Common myeloid progenitor, CD34-positive (primary cell): ENCODE measurements at regions not wholly inside any gene's neighbourhood (a gene's known extent, or its start where the extent isn't known, plus 50 kb on each side); places are given as distances from the start of the nearest gene placed in this dataset.
A peak's percentile ranks its signal among the peaks of the same experiment; 100 is the strongest.

Experiments used
- CTCF ChIA-PET: fragments of 350-600 bp; sonication (Branson Sonifier 250); formaldehyde crosslinking; loops from one replicate; lab custom pipeline; 2021; ENCODE audit warnings: antibody characterized with exemption; lab: Charles Lee
- POLR2A ChIA-PET: fragments of 350-600 bp; sonication (Branson Sonifier 250); formaldehyde crosslinking; loops from one replicate; lab custom pipeline; 2021; ENCODE audit warnings: antibody characterized with exemption; lab: Charles Lee
- DNase-seq, 3 donors: peaks; one replicate each; pipeline versions ENCODE4 v3.0.0 to v3.0.0-alpha.2; 2013
- H3K27ac ChIP-seq, 2 experiments: 1 replicate in 1 of 2; 2 replicates in 1 of 2; pipeline ENCODE4 v1.7.0; 2013; ENCODE audit warnings: inconsistent platforms in 2 of 2, low read length in 2 of 2, mild to moderate bottlenecking in 2 of 2, low read depth in 1 of 2, moderate library complexity in 1 of 2; ENCODE audit not compliant: severe bottlenecking in 2 of 2, insufficient read depth in 1 of 2, poor library complexity in 1 of 2
- H3K27me3 ChIP-seq, 5 experiments: replicated peaks in 2 of 5; 1 replicate in 3 of 5; 2 replicates in 2 of 5; pipeline versions ENCODE4 v1.6.1 to v1.7.0; 2013; ENCODE audit warnings: low read length in 4 of 5, mild to moderate bottlenecking in 2 of 5, moderate library complexity in 2 of 5, inconsistent platforms in 1 of 5; ENCODE audit not compliant: insufficient read depth in 5 of 5, control insufficient read depth in 4 of 5
- H3K36me3 ChIP-seq, 4 experiments: 1 replicate in 2 of 4; 2 replicates in 2 of 4; pipeline versions ENCODE4 v1.6.1 to v1.7.0; 2013; ENCODE audit warnings: low read length in 3 of 4, control low read depth in 1 of 4, mild to moderate bottlenecking in 1 of 4; ENCODE audit not compliant: control insufficient read depth in 4 of 4, insufficient read depth in 4 of 4
- H3K4me1 ChIP-seq, 4 experiments: 1 replicate in 3 of 4; 2 replicates in 1 of 4; pipeline versions ENCODE4 v1.6.1 to v1.7.1; 2013; ENCODE audit warnings: low read length in 3 of 4, mild to moderate bottlenecking in 3 of 4, control low read depth in 1 of 4, inconsistent platforms in 1 of 4, moderate library complexity in 1 of 4; ENCODE audit not compliant: control insufficient read depth in 4 of 4, insufficient read depth in 4 of 4; ENCODE audit errors: control extremely low read depth in 1 of 4
- H3K4me3 ChIP-seq, 7 experiments: 1 replicate in 4 of 7; 2 replicates in 3 of 7; pipeline versions ENCODE4 v1.5.1 to v1.7.0; 2013; ENCODE audit warnings: mild to moderate bottlenecking in 7 of 7, low read length in 6 of 7, moderate library complexity in 6 of 7, inconsistent platforms in 2 of 7, low read depth in 2 of 7, control low read depth in 1 of 7; ENCODE audit not compliant: insufficient read depth in 4 of 7, control insufficient read depth in 1 of 7; ENCODE audit errors: extremely low read depth in 1 of 7
- H3K9me3 ChIP-seq, 5 experiments: 1 replicate in 4 of 5; 2 replicates in 1 of 5; pipeline versions ENCODE4 v1.6.1 to v1.7.1; 2013; ENCODE audit warnings: low read length in 4 of 5, mild to moderate bottlenecking in 2 of 5, inconsistent platforms in 1 of 5, low read depth in 1 of 5, moderate library complexity in 1 of 5; ENCODE audit not compliant: control insufficient read depth in 4 of 5, insufficient read depth in 2 of 5; ENCODE audit errors: control extremely low read depth in 1 of 5
- WGBS: methylation state at CpG from one replicate; pipeline ENCODE4 v1.1.5; 2013; ENCODE audit not compliant: insufficient coverage; 5-methylcytosine and 5-hydroxymethylcytosine counted together

DNA sequence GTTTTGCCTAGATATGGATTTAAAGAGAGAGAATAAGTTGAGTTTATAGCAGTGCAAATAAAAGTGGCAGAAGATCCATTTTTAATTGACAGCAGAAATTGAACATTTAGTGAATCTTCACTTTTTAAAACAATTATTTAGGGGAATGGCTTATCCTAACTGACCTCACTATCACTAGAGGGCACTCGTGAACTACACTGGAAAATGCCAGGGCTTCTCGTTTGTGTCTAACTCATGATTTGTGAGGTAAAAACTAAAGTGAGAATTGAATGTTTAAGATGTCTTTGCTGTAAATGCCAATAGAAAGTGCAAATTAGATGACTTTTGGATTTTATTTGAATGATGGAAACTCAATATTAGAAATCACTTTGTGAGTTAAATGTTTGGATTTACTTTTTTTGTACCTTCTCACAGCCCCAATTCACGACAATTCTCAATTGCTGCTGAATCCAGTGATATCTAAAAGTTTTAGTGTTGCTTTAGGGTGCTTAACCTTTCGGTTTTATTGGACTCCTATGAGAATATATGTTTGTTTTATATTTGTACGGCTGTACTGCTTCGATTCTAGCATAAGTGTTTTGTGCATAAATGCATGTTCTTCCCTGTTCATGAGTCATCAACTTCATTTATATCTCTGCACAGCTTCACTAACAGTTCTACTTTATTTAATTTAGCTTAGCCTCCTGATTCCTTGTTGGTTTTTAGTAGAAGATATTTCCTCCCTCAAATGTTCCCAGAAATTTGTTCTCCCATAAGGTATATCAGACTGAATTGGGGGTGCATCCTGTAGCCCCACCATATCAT is 462.1 kb downstream of the MFSD1 start:
- Histone ChIP-seq H3K27me3 (peaks cover 0 to 11% (median 3%) of the 10 kb centered on the region in 5 experiments), H3K36me3 (no peaks in the 10 kb centered on the region), H3K4me3 (no peak overlapping the region), H3K9me3 (no peaks in the 10 kb centered on the region), H3K4me1 (peaks cover 0 to 3% (median 1%) of the 10 kb centered on the region in 4 experiments), H3K27ac (no peak overlapping the region)
- ChIA-PET CTCF (interaction anchor here (0.8 to 3.0 kb wide), 6 partner anchors 10 to 741 kb away, joined by 4 to 36 read pairs (median 6); no protein-coding TSS in a partner anchor), POLR2A (interaction anchor here (0.5 kb wide), 1 partner anchor 411 kb away, joined by 3 read pairs; no protein-coding TSS in a partner anchor)
- WGBS: 50% methylated on average over 2 of the region's 6 CpGs
- DNase-seq: peak; percentile 39 to 67 (median 62)

DNA sequence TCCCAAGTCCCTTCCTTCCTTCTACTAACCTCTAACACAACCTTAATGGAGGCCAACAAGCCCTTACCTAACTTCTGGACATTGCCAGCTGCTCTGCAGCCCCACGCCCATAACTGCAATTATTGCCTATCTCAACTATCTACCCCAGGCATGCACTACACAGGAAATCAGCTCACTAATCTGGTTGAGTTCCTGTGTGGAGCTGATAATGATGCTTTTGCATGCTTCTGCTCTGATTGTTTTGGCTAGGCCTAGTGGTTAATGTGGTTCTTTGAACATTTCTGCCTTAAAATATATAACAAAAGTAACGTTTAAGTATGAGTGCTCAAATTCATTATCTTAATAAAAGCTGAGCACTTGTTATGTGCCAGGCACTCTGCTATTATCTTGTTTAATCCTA is 463.9 kb downstream of the MFSD1 start:
- H3K4me1 ChIP-seq: peaks cover 0 to 3% (median 1%) of the 10 kb centered on the region in 4 experiments
- H3K27me3 ChIP-seq: peaks cover 0 to 13% (median 3%) of the 10 kb centered on the region in 5 experiments
- H3K27ac ChIP-seq: no peak overlapping the region
- no peaks in the 10 kb centered on the region for H3K9me3 ChIP-seq
- no peak overlapping the region for H3K4me3 ChIP-seq
- WGBS: no CpG with 5 or more reads among the region's 2 CpGs
- DNase-seq: peak; percentile 13 to 61 (median 48)
- no peaks in the 10 kb centered on the region for H3K36me3 ChIP-seq
- POLR2A ChIA-PET: no interaction called here
- CTCF ChIA-PET: interaction anchor here (1.0 to 3.0 kb wide), 9 partner anchors 9 to 739 kb away, joined by 3 to 36 read pairs (median 5); no protein-coding TSS in a partner anchor

GRCh38 chr3:159266779-159267178 is 464.9 kb downstream of the MFSD1 start:
- CTCF ChIA-PET: interaction anchor here (0.9 to 3.0 kb wide), 7 partner anchors 9 to 547 kb away, joined by 3 to 36 read pairs (median 5); no protein-coding TSS in a partner anchor

GRCh38 chr3:159271799-159272512 is 470.1 kb downstream of the MFSD1 start:
- DNase-seq: no peak
- 100% methylated on average over 2 of the region's 2 CpGs for WGBS
- no peak overlapping the region for H3K27ac ChIP-seq
- no peaks in the 10 kb centered on the region for H3K9me3 ChIP-seq
- peaks cover 0 to 9% (median 0%) of the 10 kb centered on the region in 5 experiments for H3K27me3 ChIP-seq
- ChIA-PET CTCF (no interaction called here), POLR2A (no interaction called here)
- no peaks in the 10 kb centered on the region for H3K36me3 ChIP-seq
- H3K4me1 ChIP-seq: no peaks in the 10 kb centered on the region
- no peak overlapping the region for H3K4me3 ChIP-seq

More at GRCh38 chr3:159266779-159267178, 464.9 kb downstream of the MFSD1 start:
- Histone ChIP-seq H3K27me3 (peaks cover 0 to 11% (median 3%) of the 10 kb centered on the region in 5 experiments), H3K4me3 (no peak overlapping the region), H3K9me3 (no peaks in the 10 kb centered on the region), H3K36me3 (no peaks in the 10 kb centered on the region), H3K4me1 (peaks cover 0 to 3% (median 1%) of the 10 kb centered on the region in 4 experiments), H3K27ac (no peak overlapping the region)
- WGBS: 87% methylated on average over 3 of the region's 6 CpGs
- peak; percentile 6 to 30 (median 27) for DNase-seq
- POLR2A ChIA-PET: no interaction called here

- 61% methylated on average over 2 of the region's 5 CpGs for WGBS
Measured at GRCh38 chr3:159273070-159273469, 471.2 kb downstream of the MFSD1 start.

GRCh38 chr3:159273608-159274007 is 471.8 kb downstream of the MFSD1 start:
- Histone ChIP-seq H3K36me3 (no peaks in the 10 kb centered on the region), H3K9me3 (no peaks in the 10 kb centered on the region), H3K27ac (no peak overlapping the region), H3K27me3 (peaks cover 0 to 5% (median 0%) of the 10 kb centered on the region in 5 experiments), H3K4me1 (no peaks in the 10 kb centered on the region), H3K4me3 (no peak overlapping the region)
- WGBS: no CpG with 5 or more reads among the region's 6 CpGs
- DNase-seq: peak; percentile 34 to 71 (median 70)
- CTCF ChIA-PET: interaction anchor here (0.8 to 1.6 kb wide), 3 partner anchors 9 to 37 kb away, joined by 3 to 4 read pairs (median 3); no protein-coding TSS in a partner anchor
- POLR2A ChIA-PET: no interaction called here

More at GRCh38 chr3:159273070-159273469, 471.2 kb downstream of the MFSD1 start:
- Histone ChIP-seq H3K4me3 (no peak overlapping the region), H3K27ac (no peak overlapping the region), H3K36me3 (no peaks in the 10 kb centered on the region), H3K9me3 (no peaks in the 10 kb centered on the region), H3K4me1 (no peaks in the 10 kb centered on the region), H3K27me3 (peaks cover 0 to 5% (median 0%) of the 10 kb centered on the region in 5 experiments)
- DNase-seq: peak in 1 of 3 donors; percentile 10
- POLR2A ChIA-PET: no interaction called here
- CTCF ChIA-PET: interaction anchor here (0.8 to 1.4 kb wide), 3 partner anchors 9 to 37 kb away, joined by 3 to 4 read pairs (median 3); no protein-coding TSS in a partner anchor
